GM12873 (cell line): ENCODE measurements at regions not wholly inside any gene's neighbourhood (a gene's known extent, or its start where the extent isn't known, plus 50 kb on each side); places are given as distances from the start of the nearest gene placed in this dataset.

Source experiments
- CTCF ChIP-seq: IDR thresholded peaks from 2 replicates; pipeline ENCODE4 v1.5.1; 2012; ENCODE audit warnings: low read depth, mild to moderate bottlenecking, moderate library complexity, low read length, control low read depth; ENCODE audit not compliant: insufficient read depth; ENCODE audit errors: missing control alignments

DNA sequence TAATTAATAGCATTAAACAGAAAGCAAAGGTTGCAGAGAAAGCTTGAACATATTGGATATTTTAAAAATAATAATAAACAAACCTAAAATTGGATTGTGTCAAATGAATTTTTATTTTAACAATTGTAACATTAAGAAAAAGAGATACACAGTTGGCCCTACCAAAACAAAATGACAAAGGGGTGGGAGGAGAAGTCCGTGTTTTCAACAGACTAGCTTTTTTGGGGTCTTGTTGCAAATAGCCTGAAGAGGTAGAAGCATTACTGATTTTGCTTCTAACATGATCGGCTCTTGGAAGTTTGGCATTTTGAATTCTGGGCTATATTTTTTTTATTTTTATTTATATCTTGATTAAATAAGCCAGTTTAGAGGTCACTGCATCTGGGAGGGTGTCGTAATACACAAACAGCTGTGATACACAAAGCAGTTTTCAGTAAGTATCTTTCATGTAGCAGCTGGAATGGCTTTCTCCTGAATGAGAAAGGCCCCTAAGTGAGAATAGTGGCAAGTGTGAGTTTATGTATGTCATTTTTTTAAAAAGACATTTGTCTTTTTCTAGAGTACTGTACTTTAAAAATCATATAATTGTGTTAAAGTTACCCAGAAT lies 85.5 kb upstream of the ZNF217 start:
- TF ChIP-seq CTCF = no peak

DNA sequence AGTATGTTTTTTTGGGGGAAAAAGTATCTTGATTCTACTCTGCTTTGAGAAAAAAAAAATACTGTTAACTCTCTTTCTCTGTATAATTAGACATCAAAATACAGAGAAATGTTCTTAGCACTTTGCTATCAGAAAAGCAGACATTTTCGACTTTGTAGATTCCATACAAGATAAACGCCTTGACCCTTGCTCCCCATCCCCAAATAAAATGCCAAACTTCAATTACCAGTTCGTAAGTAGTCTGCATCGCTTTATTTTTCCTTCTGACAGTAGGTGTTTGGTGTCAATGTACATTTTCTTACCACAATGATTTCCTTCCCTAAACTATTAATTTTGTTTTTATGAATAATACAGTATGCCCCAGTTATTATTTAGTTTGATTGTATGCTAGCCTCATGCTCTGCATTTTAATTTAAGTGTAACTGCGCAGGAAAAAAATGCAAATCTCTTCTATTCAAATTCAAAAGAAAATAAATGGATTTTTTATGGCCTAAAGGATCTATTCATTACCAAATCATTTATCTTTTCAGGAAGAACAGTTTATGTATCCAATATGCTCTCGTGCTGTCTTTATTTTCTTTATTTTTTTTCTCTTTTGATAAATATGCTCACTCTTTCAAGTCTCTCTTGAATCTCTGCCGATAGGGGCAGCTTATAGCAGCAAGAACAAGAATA lies 84.8 kb upstream of the ZNF217 start:
- no peak for TF ChIP-seq CTCF

GRCh38 chr20:53677447-53678314 lies 84.0 kb upstream of the ZNF217 start:
- no peak for TF ChIP-seq CTCF

- no peak for TF ChIP-seq CTCF
Observed at GRCh38 chr20:53676987-53677386, 83.3 kb upstream of the ZNF217 start.

GRCh38 chr20:53676519-53676822 lies 82.8 kb upstream of the ZNF217 start:
- TF ChIP-seq CTCF = no peak

GRCh38 chr20:53672484-53673129 lies 79.0 kb upstream of the ZNF217 start:
- TF ChIP-seq CTCF = no peak

GRCh38 chr20:53671370-53671769 lies 77.7 kb upstream of the ZNF217 start:
- TF ChIP-seq CTCF = no peak
